ENCODE measurements at regions not wholly inside any gene's neighbourhood (a gene's known extent, or its start where the extent isn't known, plus 50 kb on each side); places are given as distances from the start of the nearest gene placed in this dataset.

DNA sequence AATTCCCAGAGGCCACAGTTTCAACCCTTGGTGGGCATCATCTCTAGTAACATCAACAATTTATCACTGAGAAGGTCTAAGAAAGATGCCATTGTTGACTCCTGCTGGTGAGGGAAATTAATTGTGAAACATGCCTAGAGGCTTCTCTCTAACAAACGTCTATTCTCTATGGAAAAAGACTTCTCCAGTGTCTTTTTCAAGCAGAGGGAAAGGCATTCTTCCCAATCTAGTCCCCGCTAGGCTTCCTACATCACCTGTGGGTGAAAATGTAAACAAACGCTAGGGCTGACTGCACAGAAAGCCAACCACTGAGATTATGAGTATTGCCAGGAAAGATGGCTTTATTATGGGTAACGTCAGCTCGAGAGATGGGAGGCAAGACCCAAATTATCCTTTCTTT, 677.4 kb downstream of the NCAM2 start (continued):
- TF ChIP-seq NRF1 (IDR thresholded peaks at IDR 0.05; ENCODE audit: low read depth, low read length) (no peak), EGR1 (IDR thresholded peaks at IDR 0.05; ENCODE audit: borderline replicate concordance, low read depth, low read length) (no peak), EP300 (IDR thresholded peaks at IDR 0.05; ENCODE audit: borderline replicate concordance in 1 of 2, low read depth in 2 of 2, low read length in 2 of 2) (no peak), BCL11A (IDR thresholded peaks at IDR 0.05; ENCODE audit: low read depth in 2 of 2, low read length in 2 of 2) (no peak), ASH2L (IDR thresholded peaks at IDR 0.05; ENCODE audit: low read length) (no peak), CREB1 (IDR thresholded peaks at IDR 0.05) (no peak)

Measured in H1 (cell line).